CD8-positive, alpha-beta memory T cell (primary cell): ENCODE measurements at regions not wholly inside any gene's neighbourhood (a gene's known extent, or its start where the extent isn't known, plus 50 kb on each side); places are given as distances from the start of the nearest gene placed in this dataset.
"Not testable (repeated sequence)": the region's sequence is repeated elsewhere in the genome, so short reads cannot be mapped to it uniquely, and the experiment has no call there.

Source experiments
- CTCF ChIA-PET: fragments of 350-600 bp; sonication (Branson Sonifier 250); formaldehyde crosslinking; loops from one replicate; lab custom pipeline; 2021; ENCODE audit warnings: antibody characterized with exemption; lab: Charles Lee
- POLR2A ChIA-PET: fragments of 350-600 bp; sonication (Branson Sonifier 250); formaldehyde crosslinking; loops from one replicate; lab custom pipeline; 2021; ENCODE audit warnings: antibody characterized with exemption; lab: Charles Lee
- DNase-seq, 5 donors: peaks; one replicate each; pipeline versions ENCODE4 v3.0.0 to v3.0.0-alpha.2; 2020 to 2022; ENCODE audit warnings: mixed read lengths in 1 of 5
- H3K27ac ChIP-seq: one replicate; pipeline ENCODE4 v1.7.0; 2013; ENCODE audit warnings: low read depth, mild to moderate bottlenecking, low read length, moderate library complexity
- H3K27me3 ChIP-seq: 2 replicates; pipeline ENCODE4 v1.7.0; 2013; ENCODE audit warnings: low read length, mild to moderate bottlenecking; ENCODE audit not compliant: insufficient read depth, poor library complexity, severe bottlenecking
- H3K36me3 ChIP-seq: 2 replicates; pipeline ENCODE4 v1.7.0; 2013; ENCODE audit warnings: mild to moderate bottlenecking, low read length, moderate library complexity; ENCODE audit not compliant: insufficient read depth
- H3K4me1 ChIP-seq: 2 replicates; pipeline ENCODE4 v1.7.0; 2013; ENCODE audit warnings: mild to moderate bottlenecking, low read length, moderate library complexity; ENCODE audit not compliant: insufficient read depth
- H3K4me3 ChIP-seq: 2 replicates; pipeline ENCODE4 v1.7.0; 2013; ENCODE audit warnings: mild to moderate bottlenecking, low read length
- H3K9me3 ChIP-seq: 2 replicates; pipeline ENCODE4 v1.7.0; 2013; ENCODE audit warnings: mild to moderate bottlenecking, low read length
- H3K27ac Mint-ChIP-seq, 8 donors: one replicate each; pipeline ENCODE4 v1.8.0; 2020 to 2021; ENCODE audit warnings: mixed read lengths in 8 of 8, mild to moderate bottlenecking in 6 of 8, inconsistent platforms in 3 of 8, moderate library complexity in 3 of 8
- H3K27me3 Mint-ChIP-seq, 2 donors: one replicate each; pipeline ENCODE4 v1.8.0; 2020 to 2021; ENCODE audit warnings: mixed read lengths in 2 of 2, mild to moderate bottlenecking in 1 of 2, moderate library complexity in 1 of 2
- H3K36me3 Mint-ChIP-seq, 3 donors: one replicate each; pipeline ENCODE4 v1.8.0; 2020 to 2021; ENCODE audit warnings: mixed read lengths in 3 of 3, inconsistent platforms in 1 of 3, mild to moderate bottlenecking in 1 of 3
- H3K4me1 Mint-ChIP-seq, 3 donors: one replicate each; pipeline ENCODE4 v1.8.0; 2020 to 2021; ENCODE audit warnings: mixed read lengths in 3 of 3, inconsistent platforms in 1 of 3, mild to moderate bottlenecking in 1 of 3
- H3K4me3 Mint-ChIP-seq, 7 donors: one replicate each; pipeline ENCODE4 v1.8.0; 2020 to 2021; ENCODE audit warnings: mixed read lengths in 7 of 7, mild to moderate bottlenecking in 6 of 7, moderate library complexity in 4 of 7, inconsistent platforms in 2 of 7
- H3K9me3 Mint-ChIP-seq, 5 donors: one replicate each; pipeline ENCODE4 v1.8.0; 2020 to 2022; ENCODE audit warnings: mixed read lengths in 5 of 5, mild to moderate bottlenecking in 3 of 5, moderate library complexity in 2 of 5, inconsistent platforms in 1 of 5

GRCh38 chr9:94443032-94443722, 111.7 kb upstream of the PCAT7 start:
- no peaks in the 10 kb centered on the region for H3K27me3 Mint-ChIP-seq

GRCh38 chr9:94445863-94446262, 109.0 kb upstream of the PCAT7 start:
- POLR2A ChIA-PET = no interaction called here
- no peak overlapping the region for H3K27ac ChIP-seq
- Mint-ChIP-seq H3K9me3 (no peaks in the 10 kb centered on the region), H3K4me3 (no peak overlapping the region), H3K36me3 (peaks cover 8 to 80% (median 23%) of the 10 kb centered on the region in 3 donors), H3K4me1 (peaks cover 0 to 5% (median 2%) of the 10 kb centered on the region in 3 donors), H3K27ac (peak overlapping the region in 1 of 8 donors; percentile 13), H3K27me3 (no peaks in the 10 kb centered on the region)
- peaks cover 15% of the 10 kb centered on the region for H3K36me3 ChIP-seq
- CTCF ChIA-PET = no interaction called here
- H3K4me1 ChIP-seq = no peaks in the 10 kb centered on the region
- H3K27me3 ChIP-seq = no peaks in the 10 kb centered on the region
- no peak overlapping the region for H3K4me3 ChIP-seq
- H3K9me3 ChIP-seq = no peaks in the 10 kb centered on the region
- DNase-seq = no peak

More at GRCh38 chr9:94443032-94443722, 111.7 kb upstream of the PCAT7 start:
- POLR2A ChIA-PET = no interaction called here
- peak overlapping the region in 2 of 8 donors; percentile 19 to 25 for H3K27ac Mint-ChIP-seq
- Histone ChIP-seq H3K9me3 (no peaks in the 10 kb centered on the region), H3K4me1 (no peaks in the 10 kb centered on the region), H3K27ac (no peak overlapping the region), H3K27me3 (no peaks in the 10 kb centered on the region), H3K4me3 (no peak overlapping the region), H3K36me3 (peaks cover 6% of the 10 kb centered on the region)
- peaks cover 0 to 5% (median 2%) of the 10 kb centered on the region in 3 donors for H3K4me1 Mint-ChIP-seq
- no peak overlapping the region for H3K4me3 Mint-ChIP-seq
- H3K36me3 Mint-ChIP-seq = peaks cover 5 to 75% (median 13%) of the 10 kb centered on the region in 3 donors
- CTCF ChIA-PET = no interaction called here
- H3K9me3 Mint-ChIP-seq = no peaks in the 10 kb centered on the region
- DNase-seq = no peak

GRCh38 chr9:94449486-94449885, 105.4 kb upstream of the PCAT7 start:
- peaks cover 0 to 2% (median 0%) of the 10 kb centered on the region in 3 donors for H3K4me1 Mint-ChIP-seq
- ChIA-PET POLR2A (no interaction called here), CTCF (no interaction called here)
- Histone ChIP-seq H3K4me1 (no peaks in the 10 kb centered on the region), H3K9me3 (no peaks in the 10 kb centered on the region), H3K4me3 (no peak overlapping the region), H3K36me3 (peaks cover 13% of the 10 kb centered on the region), H3K27ac (no peak overlapping the region), H3K27me3 (no peaks in the 10 kb centered on the region)
- no peak for DNase-seq
- no peaks in the 10 kb centered on the region for H3K27me3 Mint-ChIP-seq
- no peaks in the 10 kb centered on the region for H3K9me3 Mint-ChIP-seq
- H3K36me3 Mint-ChIP-seq = peaks cover 3 to 76% (median 32%) of the 10 kb centered on the region in 3 donors
- peak overlapping the region in 1 of 8 donors; percentile 28 for H3K27ac Mint-ChIP-seq
- H3K4me3 Mint-ChIP-seq = no peak overlapping the region

- Mint-ChIP-seq H3K4me3 (no peak overlapping the region), H3K36me3 (peaks cover 16 to 48% (median 28%) of the 10 kb centered on the region in 3 donors), H3K27ac (no peak overlapping the region), H3K9me3 (peaks cover 34 to 48% (median 40%) of the 10 kb centered on the region in 5 donors), H3K4me1 (no peaks in the 10 kb centered on the region), H3K27me3 (no peaks in the 10 kb centered on the region)
- POLR2A ChIA-PET = no interaction called here
- Histone ChIP-seq H3K36me3 (no peaks in the 10 kb centered on the region), H3K27me3 (no peaks in the 10 kb centered on the region), H3K9me3 (no peaks in the 10 kb centered on the region), H3K4me3 (no peak overlapping the region), H3K27ac (no peak overlapping the region), H3K4me1 (no peaks in the 10 kb centered on the region)
- CTCF ChIA-PET = no interaction called here
- no peak for DNase-seq
Measured at GRCh38 chr9:94464790-94465189, 90.1 kb upstream of the PCAT7 start.

GRCh38 chr9:94472063-94472462, 82.8 kb upstream of the PCAT7 start:
- H3K4me1 ChIP-seq, H3K27ac Mint-ChIP-seq, H3K9me3 ChIP-seq, H3K4me3 ChIP-seq, H3K27ac ChIP-seq, CTCF ChIA-PET, H3K4me1 Mint-ChIP-seq, DNase-seq, H3K4me3 Mint-ChIP-seq, H3K27me3 ChIP-seq, H3K36me3 ChIP-seq, POLR2A ChIA-PET: not testable (repeated sequence)
- Mint-ChIP-seq H3K27me3 (peaks cover 17 to 21% of the 10 kb centered on the region in 2 donors), H3K9me3 (peaks cover 9 to 50% (median 37%) of the 10 kb centered on the region in 5 donors), H3K36me3 (peaks cover 0 to 20% (median 0%) of the 10 kb centered on the region in 3 donors)

- Mint-ChIP-seq H3K9me3 (peaks cover 5 to 43% (median 34%) of the 10 kb centered on the region in 5 donors), H3K4me1 (no peaks in the 10 kb centered on the region), H3K36me3 (peaks cover 0 to 18% (median 0%) of the 10 kb centered on the region in 3 donors), H3K27ac (no peak overlapping the region), H3K4me3 (no peak overlapping the region), H3K27me3 (peaks cover 17 to 23% of the 10 kb centered on the region in 2 donors)
- H3K4me1 ChIP-seq = no peaks in the 10 kb centered on the region
- H3K27ac ChIP-seq = no peak overlapping the region
- H3K9me3 ChIP-seq = no peaks in the 10 kb centered on the region
- H3K4me3 ChIP-seq = no peak overlapping the region
- ChIA-PET POLR2A (no interaction called here), CTCF (no interaction called here)
- peaks cover 5% of the 10 kb centered on the region for H3K27me3 ChIP-seq
- H3K36me3 ChIP-seq = no peaks in the 10 kb centered on the region
- DNase-seq = no peak
Measured at GRCh38 chr9:94472806-94473360, 82.0 kb upstream of the PCAT7 start.

GRCh38 chr9:94478755-94479730, 75.8 kb upstream of the PCAT7 start:
- Histone ChIP-seq H3K27me3 (no peaks in the 10 kb centered on the region), H3K27ac (no peak overlapping the region), H3K9me3 (no peaks in the 10 kb centered on the region), H3K4me1 (no peaks in the 10 kb centered on the region), H3K4me3 (no peak overlapping the region), H3K36me3 (no peaks in the 10 kb centered on the region)
- Mint-ChIP-seq H3K9me3 (peaks cover 0 to 7% (median 5%) of the 10 kb centered on the region in 5 donors), H3K27me3 (peaks cover 13 to 27% of the 10 kb centered on the region in 2 donors), H3K36me3 (peaks cover 0 to 4% (median 0%) of the 10 kb centered on the region in 3 donors), H3K27ac (no peak overlapping the region), H3K4me1 (no peaks in the 10 kb centered on the region), H3K4me3 (no peak overlapping the region)
- ChIA-PET CTCF (no interaction called here), POLR2A (no interaction called here)
- DNase-seq = no peak
